ENCODE measurements at regions not wholly inside any gene's neighbourhood (a gene's known extent, or its start where the extent isn't known, plus 50 kb on each side); places are given as distances from the start of the nearest gene placed in this dataset.

DNA sequence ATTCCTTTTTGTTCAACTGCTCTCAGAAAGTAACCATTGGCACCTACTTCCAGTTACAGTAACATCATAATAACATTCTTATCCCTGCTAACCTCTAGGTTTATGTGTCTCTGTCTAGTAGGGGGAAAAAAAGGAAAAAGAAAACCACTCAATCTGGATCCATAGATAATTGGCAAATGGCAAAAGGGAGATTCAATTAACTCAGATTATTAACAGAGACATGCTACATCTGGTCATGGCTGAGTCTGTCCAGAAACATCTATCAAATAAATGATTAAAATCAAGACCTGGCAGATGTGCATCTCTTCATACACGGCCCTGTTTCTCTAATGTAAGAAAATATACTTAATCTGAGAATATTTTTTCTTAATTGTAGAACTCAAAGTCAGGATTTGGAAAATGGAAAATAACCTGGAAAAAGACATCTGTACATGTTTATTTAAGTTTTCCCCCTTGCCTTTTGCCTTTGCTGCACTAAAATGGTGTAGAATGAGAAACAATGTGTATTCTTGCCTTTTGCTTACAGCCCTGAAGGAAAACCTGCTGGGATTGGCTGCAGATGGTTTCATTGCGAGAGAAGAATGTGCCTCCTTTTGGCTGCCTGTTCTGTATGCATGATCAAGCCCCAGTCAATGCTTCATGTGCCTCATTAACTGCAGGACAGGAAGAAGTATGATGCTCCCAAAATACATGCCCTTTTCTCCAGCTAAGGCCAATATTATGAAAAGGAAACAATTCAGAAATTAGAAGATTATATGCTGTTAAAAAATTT, 921.6 kb upstream of the PCDH20 start:
- no peak for TF ChIP-seq Cebpa-rat (IDR thresholded peaks at IDR 0.05)
- H3K36me3 ChIP-seq: no peaks in the 10 kb centered on the region
- H4K20me1 ChIP-seq: no peaks in the 10 kb centered on the region
- H3K4me2 ChIP-seq: no peak overlapping the region
- no peak overlapping the region for H3K9ac ChIP-seq
- H3K9me3 ChIP-seq: no peaks in the 10 kb centered on the region
- no peaks in the 10 kb centered on the region for H3K27me3 ChIP-seq
- H3K27ac ChIP-seq: no peak overlapping the region
- H3K4me3 ChIP-seq: no peak overlapping the region
- H3K4me1 ChIP-seq: no peaks in the 10 kb centered on the region

DNA sequence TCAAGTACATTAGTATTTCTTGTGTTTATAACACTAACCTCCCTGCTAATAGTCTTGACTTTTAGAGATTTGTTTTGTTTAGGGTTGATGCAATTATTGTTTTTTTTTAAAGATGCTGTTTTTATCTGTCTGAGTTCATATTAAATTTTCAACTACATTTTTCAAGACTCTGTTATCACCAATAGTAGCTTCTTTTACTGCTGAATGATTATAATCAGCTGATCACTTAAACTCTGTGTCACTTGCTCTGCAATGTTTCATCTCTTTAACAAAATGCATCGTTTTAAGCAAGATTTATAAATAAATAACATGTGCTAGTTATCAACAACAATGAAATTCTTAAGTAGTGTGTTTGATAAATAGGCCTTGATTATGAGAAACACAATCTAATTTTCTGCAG, 920.9 kb upstream of the PCDH20 start:
- no peak overlapping the region for H3K4me3 ChIP-seq

DNA sequence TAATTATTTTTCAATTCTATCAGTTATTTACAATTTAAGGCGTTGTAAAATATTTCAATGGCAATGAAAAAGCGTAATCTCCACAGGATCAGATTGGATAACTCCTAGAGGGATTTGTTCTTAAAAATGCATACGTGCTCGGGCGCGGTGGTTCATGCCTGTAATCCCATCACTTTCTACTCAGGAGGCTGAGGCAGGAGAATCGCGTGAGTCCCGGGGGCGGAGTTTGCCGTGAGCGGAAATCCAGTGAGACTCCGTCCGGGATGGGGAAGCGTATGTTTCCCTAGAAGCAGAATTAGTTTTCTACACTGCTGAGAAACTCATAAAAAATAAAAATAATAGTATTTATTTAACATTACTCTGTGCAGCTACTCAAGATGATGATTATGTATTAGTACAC, 917.8 kb upstream of the PCDH20 start:
- Histone ChIP-seq H3K9ac (no peak overlapping the region), H3K9me3 (no peaks in the 10 kb centered on the region), H3K4me3 (no peak overlapping the region), H3K27me3 (no peaks in the 10 kb centered on the region), H4K20me1 (no peaks in the 10 kb centered on the region), H3K36me3 (no peaks in the 10 kb centered on the region), H3K4me1 (no peaks in the 10 kb centered on the region), H3K4me2 (no peak overlapping the region), H3K27ac (no peak overlapping the region)
- no peak for TF ChIP-seq Cebpa-rat (IDR thresholded peaks at IDR 0.05)

More for the DNA sequence above, 920.9 kb upstream of the PCDH20 start:
- no peaks in the 10 kb centered on the region for H3K4me1 ChIP-seq
- H3K27me3 ChIP-seq: no peaks in the 10 kb centered on the region
- no peak overlapping the region for H3K27ac ChIP-seq
- no peak overlapping the region for H3K9ac ChIP-seq
- H3K9me3 ChIP-seq: no peaks in the 10 kb centered on the region
- H3K4me2 ChIP-seq: no peak overlapping the region
- no peaks in the 10 kb centered on the region for H4K20me1 ChIP-seq
- no peaks in the 10 kb centered on the region for H3K36me3 ChIP-seq
- TF ChIP-seq Cebpa-rat (IDR thresholded peaks at IDR 0.05): no peak

DNA sequence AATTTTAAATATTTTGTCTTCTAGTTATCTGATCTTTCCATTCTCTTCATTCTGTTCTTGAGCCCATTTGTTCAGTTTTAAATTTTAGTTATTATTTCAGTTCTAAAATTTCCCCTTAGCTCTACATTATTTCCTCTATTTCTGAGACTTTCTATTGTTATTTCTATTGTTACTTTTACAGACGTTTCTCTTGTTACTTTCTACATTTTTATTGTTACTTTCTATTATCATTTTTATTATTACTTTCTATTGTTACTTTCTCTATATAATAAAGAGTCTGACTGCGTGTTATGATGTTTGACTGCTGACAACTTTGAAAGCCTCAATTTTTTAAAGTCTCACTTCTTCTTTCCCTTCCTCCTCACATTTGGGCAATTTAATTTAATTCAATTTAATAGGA, 915.7 kb upstream of the PCDH20 start:
- Histone ChIP-seq H3K9me3 (no peaks in the 10 kb centered on the region; the same call in 1 of the 2 replicates), H4K20me1 (no peaks in the 10 kb centered on the region), H3K36me3 (no peaks in the 10 kb centered on the region), H3K4me1 (no peaks in the 10 kb centered on the region), H3K4me3 (no peak overlapping the region), H3K27me3 (no peaks in the 10 kb centered on the region), H3K9ac (no peak overlapping the region), H3K4me2 (no peak overlapping the region), H3K27ac (no peak overlapping the region)
- no peak for TF ChIP-seq Cebpa-rat (IDR thresholded peaks at IDR 0.05)

DNA sequence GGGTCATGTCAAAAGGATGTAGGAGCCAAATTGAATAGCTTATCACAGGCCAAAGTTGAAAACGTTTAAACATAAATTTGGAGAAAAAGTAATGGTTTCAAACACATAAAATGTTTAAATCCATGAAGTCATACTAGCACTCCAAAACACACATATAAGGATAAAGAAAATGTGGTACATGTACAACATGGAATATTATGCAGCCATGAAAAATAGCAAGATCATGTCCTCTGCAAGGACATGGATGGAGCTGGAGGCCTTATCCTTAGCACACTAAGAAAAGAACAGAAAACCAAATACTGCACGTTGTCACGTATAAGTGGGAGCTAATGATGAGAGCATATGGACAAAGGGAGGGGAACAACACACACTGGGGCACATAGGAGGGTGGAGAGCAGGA, 911.7 kb upstream of the PCDH20 start:
- no peak overlapping the region for H3K27ac ChIP-seq
- H3K4me1 ChIP-seq: no peaks in the 10 kb centered on the region
- no peak overlapping the region for H3K4me3 ChIP-seq
- no peaks in the 10 kb centered on the region for H3K36me3 ChIP-seq
- no peaks in the 10 kb centered on the region for H4K20me1 ChIP-seq
- no peak overlapping the region for H3K4me2 ChIP-seq
- TF ChIP-seq Cebpa-rat (IDR thresholded peaks at IDR 0.05): no peak
- H3K27me3 ChIP-seq: no peaks in the 10 kb centered on the region
- H3K9ac ChIP-seq: no peak overlapping the region
- H3K9me3 ChIP-seq: no peaks in the 10 kb centered on the region; the same call in 1 of the 2 replicates

DNA sequence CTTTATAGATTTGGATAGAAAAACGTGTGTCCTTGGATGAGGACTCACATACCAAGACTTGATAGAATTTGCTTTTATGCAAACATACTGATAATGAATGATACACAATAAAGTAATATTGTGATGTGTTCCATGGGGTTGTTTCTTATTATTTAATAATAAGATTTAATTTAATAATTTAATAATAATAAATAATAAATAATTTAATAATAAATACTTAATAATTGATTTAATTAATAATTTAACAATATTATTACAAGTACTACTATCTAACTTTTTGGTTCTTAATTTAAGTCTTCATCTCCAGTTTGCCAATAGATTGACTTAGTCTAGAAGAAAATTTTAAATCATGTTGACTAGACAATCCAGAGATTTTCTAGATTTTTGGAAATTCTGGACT, 909.2 kb upstream of the PCDH20 start:
- H3K4me2 ChIP-seq: no peak overlapping the region
- no peaks in the 10 kb centered on the region for H3K36me3 ChIP-seq
- peaks cover 9% of the 10 kb centered on the region for H3K4me1 ChIP-seq
- no peaks in the 10 kb centered on the region for H3K27me3 ChIP-seq
- no peak for TF ChIP-seq Cebpa-rat (IDR thresholded peaks at IDR 0.05)
- H3K9ac ChIP-seq: no peak overlapping the region
- H3K4me3 ChIP-seq: no peak overlapping the region
- H3K27ac ChIP-seq: no peak overlapping the region
- no peaks in the 10 kb centered on the region; the same call in 1 of the 2 replicates for H3K9me3 ChIP-seq
- H4K20me1 ChIP-seq: no peaks in the 10 kb centered on the region

DNA sequence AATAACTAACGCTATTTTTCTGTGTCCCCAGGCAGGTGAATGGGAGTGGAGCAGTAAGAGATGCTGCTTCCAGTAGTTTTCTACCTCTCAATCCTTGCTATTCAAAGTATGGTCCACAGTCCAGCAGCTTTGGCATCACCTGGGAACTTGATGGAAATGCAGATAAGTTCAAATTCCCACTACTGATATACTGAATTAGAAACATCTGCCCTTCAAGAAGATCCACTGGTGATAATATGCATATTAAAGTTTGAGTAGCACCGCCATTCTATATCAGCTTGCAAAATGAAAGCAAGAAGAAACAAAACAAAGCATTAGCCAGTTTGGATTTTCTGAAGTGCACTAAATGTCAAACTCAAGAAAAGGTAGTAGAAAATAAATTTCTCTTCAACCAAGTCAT, 906.2 kb upstream of the PCDH20 start:
- TF ChIP-seq Cebpa-rat (IDR thresholded peaks at IDR 0.05): no peak
- Histone ChIP-seq H3K4me2 (no peak overlapping the region), H4K20me1 (no peaks in the 10 kb centered on the region), H3K27me3 (no peaks in the 10 kb centered on the region), H3K4me3 (no peak overlapping the region), H3K36me3 (no peaks in the 10 kb centered on the region), H3K4me1 (peaks cover 9% of the 10 kb centered on the region), H3K9me3 (no peaks in the 10 kb centered on the region), H3K27ac (no peak overlapping the region), H3K9ac (no peak overlapping the region)

DNA sequence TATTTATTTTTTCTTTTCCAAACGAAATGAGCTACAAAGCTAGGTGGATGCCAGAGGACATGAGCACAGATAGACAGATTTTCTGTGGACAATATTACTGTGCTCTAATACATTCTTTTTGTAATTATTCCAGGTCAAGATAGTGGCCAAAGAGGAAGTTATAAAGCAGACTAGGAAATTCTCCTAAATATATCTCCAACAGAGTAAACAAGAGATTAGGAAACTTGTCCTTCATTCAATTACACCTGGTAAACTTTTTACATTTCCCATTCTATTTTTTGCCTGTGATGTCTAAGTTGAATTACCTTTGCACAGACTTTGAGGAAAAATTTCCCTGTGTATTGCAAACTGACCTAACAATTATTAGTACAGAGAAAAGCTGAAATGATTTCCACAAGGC, 905.5 kb upstream of the PCDH20 start:
- no peak overlapping the region for H3K9ac ChIP-seq

DNA sequence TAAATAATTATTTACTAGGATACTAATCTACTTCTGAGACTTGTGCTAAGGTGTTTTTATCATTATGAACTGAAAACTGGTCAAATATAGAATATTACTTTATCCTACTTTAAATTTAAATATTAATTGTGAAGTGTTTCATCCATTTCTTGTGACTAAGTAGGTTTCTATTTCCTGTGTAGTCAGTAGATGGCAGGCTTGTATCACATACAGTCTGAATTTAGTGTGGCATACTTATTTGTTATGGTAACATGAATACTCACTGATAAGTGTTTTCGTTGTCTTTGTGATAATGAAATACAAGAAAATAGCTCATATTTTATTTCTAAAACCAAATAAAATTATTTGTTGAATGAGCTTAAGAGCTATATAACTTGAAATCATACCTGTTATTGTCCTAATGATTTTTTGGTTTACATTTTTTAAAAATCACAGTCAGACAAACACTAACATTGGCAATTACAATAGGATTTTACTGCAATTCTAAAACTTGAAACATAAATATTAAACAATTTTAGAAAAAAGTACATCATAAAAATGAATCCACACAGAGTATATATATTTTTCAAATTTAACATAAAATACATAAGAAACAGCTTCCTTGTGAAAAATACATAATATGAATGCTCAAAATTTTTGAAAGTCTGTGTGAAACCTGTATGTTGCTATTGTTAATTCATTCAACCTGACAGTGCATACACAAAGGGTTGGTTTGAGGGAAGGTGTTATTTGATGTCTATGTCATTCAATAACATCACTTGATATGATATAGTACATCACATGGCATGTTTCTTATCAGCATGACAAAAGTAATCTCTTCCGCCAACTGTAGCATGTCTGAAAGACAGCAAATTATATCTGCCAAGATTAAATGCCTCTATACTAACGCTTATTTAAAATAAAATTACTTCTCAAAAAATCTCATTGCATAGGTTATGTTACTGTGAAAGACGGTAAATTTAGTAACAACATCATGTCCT, 904.8 kb upstream of the PCDH20 start:
- H3K27ac ChIP-seq: no peak overlapping the region
- H3K4me1 ChIP-seq: peaks cover 9% of the 10 kb centered on the region

More for the DNA sequence above, 905.5 kb upstream of the PCDH20 start:
- no peak for TF ChIP-seq Cebpa-rat (IDR thresholded peaks at IDR 0.05)
- H3K4me2 ChIP-seq: 0 out of 2 replicates have a peak overlapping the region, but pooled peaks have one; percentile 2
- no peak overlapping the region for H3K27ac ChIP-seq
- H3K27me3 ChIP-seq: no peaks in the 10 kb centered on the region
- H3K9me3 ChIP-seq: no peaks in the 10 kb centered on the region
- H4K20me1 ChIP-seq: no peaks in the 10 kb centered on the region
- H3K4me1 ChIP-seq: peaks cover 9% of the 10 kb centered on the region
- no peak overlapping the region for H3K4me3 ChIP-seq
- no peaks in the 10 kb centered on the region for H3K36me3 ChIP-seq

DNA sequence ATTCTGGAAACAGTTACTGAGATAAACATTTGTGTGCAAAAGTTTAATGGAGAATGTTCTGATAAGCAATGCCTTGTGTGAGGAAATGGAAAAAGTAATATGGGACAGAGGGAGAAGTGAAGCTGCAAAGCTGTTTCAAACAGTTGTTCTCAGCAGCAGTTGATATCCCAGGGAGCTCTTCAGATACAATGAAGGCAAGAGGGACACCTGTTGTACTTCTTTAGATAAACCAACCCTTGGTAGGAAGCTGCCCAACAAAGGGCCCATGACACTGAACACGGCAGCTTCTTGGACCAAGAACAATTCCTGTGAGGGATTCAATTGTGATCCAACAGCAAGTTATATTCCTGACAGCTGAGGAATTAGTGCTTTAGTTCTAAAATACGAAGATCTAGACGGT, 894.3 kb upstream of the PCDH20 start:
- Histone ChIP-seq H3K27ac (no peak overlapping the region), H3K4me3 (no peak overlapping the region), H3K9me3 (no peaks in the 10 kb centered on the region), H3K4me2 (no peak overlapping the region), H4K20me1 (no peaks in the 10 kb centered on the region), H3K36me3 (no peaks in the 10 kb centered on the region), H3K27me3 (no peaks in the 10 kb centered on the region), H3K4me1 (peaks cover 7% of the 10 kb centered on the region; the same call in 1 of the 2 replicates), H3K9ac (no peak overlapping the region)
- TF ChIP-seq Cebpa-rat (IDR thresholded peaks at IDR 0.05): no peak

More for the DNA sequence above, 904.8 kb upstream of the PCDH20 start:
- Histone ChIP-seq H3K27me3 (no peaks in the 10 kb centered on the region), H3K9me3 (no peaks in the 10 kb centered on the region), H3K4me2 (0 out of 2 replicates have a peak overlapping the region, but pooled peaks have one; percentile 2), H4K20me1 (no peaks in the 10 kb centered on the region), H3K36me3 (no peaks in the 10 kb centered on the region), H3K9ac (no peak overlapping the region), H3K4me3 (no peak overlapping the region)
- no peak for TF ChIP-seq Cebpa-rat (IDR thresholded peaks at IDR 0.05)

Data from BLaER1 (cell line).